ENCODE measurements at regions not wholly inside any gene's neighbourhood (a gene's known extent, or its start where the extent isn't known, plus 50 kb on each side); places are given as distances from the start of the nearest gene placed in this dataset.

GRCh38 chr5:68450245-68450852 is 234.8 kb downstream of the PIK3R1 start:
- H3K36me3 ChIP-seq (ENCODE audit: control insufficient read depth in 2 of 3, insufficient read depth in 3 of 3, low read length in 3 of 3), result no peaks in the 10 kb centered on the region
- H3K9me3 ChIP-seq (ENCODE audit: control insufficient read depth in 2 of 3, insufficient read depth in 1 of 3, low read length in 3 of 3), result no peaks in the 10 kb centered on the region
- intact Hi-C loops (cut with DNase I), result loop anchor here (10.0 kb wide), 1 partner anchor 156 kb away; no protein-coding TSS in a partner anchor
- H3K27me3 ChIP-seq (ENCODE audit: control insufficient read depth, insufficient read depth, low read length), result no peaks in the 10 kb centered on the region
- H3K27ac ChIP-seq (ENCODE audit: low read depth in 2 of 2, low read length in 2 of 2), result no peak overlapping the region
- DNase-seq, result no peak
- peaks cover 0 to 24% (median 0%) of the 10 kb centered on the region in 3 donors for H3K4me1 ChIP-seq (ENCODE audit: control insufficient read depth in 2 of 3, insufficient read depth in 2 of 3, low read depth in 1 of 3, low read length in 3 of 3)
- FAIRE-seq, result no peak
- H3K4me3 ChIP-seq (ENCODE audit: low read length in 3 of 3), result no peak overlapping the region
- H3K9ac ChIP-seq (ENCODE audit: low read length in 3 of 3), result no peak overlapping the region
- no peak for TF ChIP-seq CTCF (IDR thresholded peaks at IDR 0.05; ENCODE audit: borderline replicate concordance, extremely low read depth, insufficient read depth)

GRCh38 chr5:68452286-68452685 is 236.7 kb downstream of the PIK3R1 start:
- Histone ChIP-seq H3K27me3 (ENCODE audit: control insufficient read depth, insufficient read depth, low read length) (no peaks in the 10 kb centered on the region), H3K9me3 (ENCODE audit: control insufficient read depth in 2 of 3, insufficient read depth in 1 of 3, low read length in 3 of 3) (no peaks in the 10 kb centered on the region), H3K4me1 (ENCODE audit: control insufficient read depth in 2 of 3, insufficient read depth in 2 of 3, low read depth in 1 of 3, low read length in 3 of 3) (peaks cover 0 to 7% (median 0%) of the 10 kb centered on the region in 3 donors), H3K4me3 (ENCODE audit: low read length in 3 of 3) (no peak overlapping the region), H3K9ac (ENCODE audit: low read length in 3 of 3) (no peak overlapping the region), H3K36me3 (ENCODE audit: control insufficient read depth in 2 of 3, insufficient read depth in 3 of 3, low read length in 3 of 3) (no peaks in the 10 kb centered on the region), H3K27ac (ENCODE audit: low read depth in 2 of 2, low read length in 2 of 2) (no peak overlapping the region)
- DNase-seq (no peak), FAIRE-seq (no peak)
- no peak for TF ChIP-seq CTCF (IDR thresholded peaks at IDR 0.05; ENCODE audit: borderline replicate concordance, extremely low read depth, insufficient read depth)
- intact Hi-C loops (cut with DNase I), result loop anchor here (10.0 kb wide), 1 partner anchor 157 kb away; no protein-coding TSS in a partner anchor

DNA sequence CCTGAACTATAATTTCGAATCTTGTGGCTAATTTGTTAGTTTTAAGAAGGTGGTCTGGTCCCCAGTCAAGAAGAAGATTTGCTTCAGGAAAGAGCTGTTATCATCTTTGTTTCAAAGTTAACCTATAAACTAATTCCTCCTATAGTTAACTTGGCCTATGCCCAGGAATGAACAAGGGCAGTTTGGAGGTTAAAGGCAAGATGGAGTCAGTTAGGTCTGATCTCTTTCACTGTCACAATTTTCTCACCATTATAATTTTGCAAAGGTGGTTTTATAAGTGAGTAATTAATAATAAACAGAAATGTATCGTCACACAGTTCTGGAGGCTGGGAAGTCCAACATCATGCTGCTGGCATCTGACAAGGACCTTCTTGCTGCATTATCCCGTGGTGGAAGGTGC is 238.6 kb downstream of the PIK3R1 start:
- H3K9ac ChIP-seq (ENCODE audit: low read length in 3 of 3), result no peak overlapping the region
- H3K27ac ChIP-seq (ENCODE audit: low read depth in 2 of 2, low read length in 2 of 2), result no peak overlapping the region
- no peaks in the 10 kb centered on the region for H3K9me3 ChIP-seq (ENCODE audit: control insufficient read depth in 2 of 3, insufficient read depth in 1 of 3, low read length in 3 of 3)
- no peak for TF ChIP-seq CTCF (IDR thresholded peaks at IDR 0.05; ENCODE audit: borderline replicate concordance, extremely low read depth, insufficient read depth)
- H3K27me3 ChIP-seq (ENCODE audit: control insufficient read depth, insufficient read depth, low read length), result no peaks in the 10 kb centered on the region
- FAIRE-seq (no peak), DNase-seq (no peak)
- no peaks in the 10 kb centered on the region for H3K36me3 ChIP-seq (ENCODE audit: control insufficient read depth in 2 of 3, insufficient read depth in 3 of 3, low read length in 3 of 3)
- no peak overlapping the region for H3K4me3 ChIP-seq (ENCODE audit: low read length in 3 of 3)
- intact Hi-C loops (cut with DNase I), result loop anchor here (10.0 kb wide), 1 partner anchor 159 kb away; no protein-coding TSS in a partner anchor
- H3K4me1 ChIP-seq (ENCODE audit: control insufficient read depth in 2 of 3, insufficient read depth in 2 of 3, low read depth in 1 of 3, low read length in 3 of 3), result peaks cover 0 to under 1% (median under 1%) of the 10 kb centered on the region in 3 donors

Data from kidney (tissue), 13 donors.